GM23248 (cell line): ENCODE measurements at regions not wholly inside any gene's neighbourhood (a gene's known extent, or its start where the extent isn't known, plus 50 kb on each side); places are given as distances from the start of the nearest gene placed in this dataset.

ENCODE experiments used
- EZH2 ChIP-seq: fragments of 200-600 bp; sonication (generic); IDR thresholded peaks from 2 replicates; pipeline ENCODE4 v1.6.1; 2018; ENCODE audit warnings: antibody characterized with exemption, mild to moderate bottlenecking; ENCODE audit not compliant: insufficient read depth, poor library complexity, severe bottlenecking
- EZH2phosphoT487 ChIP-seq: fragments of 200-600 bp; sonication (generic); IDR thresholded peaks from 2 replicates; pipeline ENCODE4 v1.6.1; 2018; ENCODE audit warnings: antibody characterized with exemption, moderate library complexity, mild to moderate bottlenecking, low read depth; ENCODE audit not compliant: insufficient read depth

- TF ChIP-seq EZH2phosphoT487 (no peak), EZH2 (no peak)
Measured at GRCh38 chr7:131003634-131004033, 269.6 kb upstream of the KLF14 start.
